Activated gamma-delta T cell (primary cell): ENCODE measurements at regions not wholly inside any gene's neighbourhood (a gene's known extent, or its start where the extent isn't known, plus 50 kb on each side); places are given as distances from the start of the nearest gene placed in this dataset.

Experiments used
- DNase-seq: peaks from one replicate; lab custom pipeline; 2025; lab: John Stamatoyannopoulos, UW

DNA sequence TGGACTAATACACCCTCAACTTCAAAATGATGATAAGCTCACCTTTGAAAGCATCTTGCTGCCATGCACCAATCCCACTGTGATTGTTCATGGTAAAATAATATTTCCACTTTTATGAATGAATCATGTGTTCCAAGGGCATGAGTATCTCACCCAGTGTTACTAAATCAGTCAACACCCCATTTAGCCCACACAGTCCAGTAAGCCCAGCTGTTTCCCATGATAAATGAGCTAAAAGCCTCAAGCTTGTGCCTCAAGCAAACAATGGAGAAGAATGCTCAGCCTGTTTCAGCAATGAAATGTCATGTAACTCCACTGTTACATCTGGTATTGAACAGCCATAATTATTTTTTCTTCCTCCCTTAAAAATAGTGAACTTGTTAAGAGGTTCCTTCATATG is 442.5 kb downstream of the XPNPEP1 start:
- no peak for DNase-seq

DNA sequence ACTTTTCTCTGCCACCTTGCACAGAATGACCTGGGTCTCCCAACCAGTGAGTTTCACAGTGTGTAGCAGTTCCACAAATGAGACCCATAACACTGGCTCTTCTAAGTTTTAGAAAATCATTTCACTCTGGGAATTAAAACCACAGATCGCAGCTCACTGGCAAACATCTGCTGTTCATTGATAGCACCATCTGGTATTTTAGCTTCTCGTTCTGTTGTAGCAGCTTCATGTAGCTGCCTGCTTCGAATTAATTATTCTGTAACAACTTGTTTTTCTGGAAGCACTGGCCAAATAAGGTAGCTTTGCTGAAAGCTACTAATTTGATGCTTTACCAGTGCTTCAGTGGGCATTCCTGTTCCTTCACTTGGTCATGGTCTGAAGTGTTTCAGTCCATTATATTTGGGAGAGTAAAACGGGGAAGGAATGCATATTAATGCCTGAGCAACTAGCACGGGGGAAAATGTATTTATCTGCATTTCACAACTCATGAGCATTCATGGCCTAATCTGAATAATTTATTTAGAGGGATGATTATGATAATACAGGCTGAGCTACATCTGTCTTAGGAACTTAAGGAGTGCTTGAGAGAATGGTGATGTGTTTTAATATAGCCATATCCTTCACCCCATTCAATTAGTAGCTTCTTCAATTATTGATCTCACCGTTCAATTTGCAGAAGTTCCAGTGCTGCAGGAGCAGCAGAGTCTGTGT is 447.4 kb downstream of the XPNPEP1 start:
- DNase-seq = no peak

- DNase-seq = no peak
These were observed 448.5 kb downstream of the XPNPEP1 start for GRCh38 chr10:109474812-109475211.

DNA sequence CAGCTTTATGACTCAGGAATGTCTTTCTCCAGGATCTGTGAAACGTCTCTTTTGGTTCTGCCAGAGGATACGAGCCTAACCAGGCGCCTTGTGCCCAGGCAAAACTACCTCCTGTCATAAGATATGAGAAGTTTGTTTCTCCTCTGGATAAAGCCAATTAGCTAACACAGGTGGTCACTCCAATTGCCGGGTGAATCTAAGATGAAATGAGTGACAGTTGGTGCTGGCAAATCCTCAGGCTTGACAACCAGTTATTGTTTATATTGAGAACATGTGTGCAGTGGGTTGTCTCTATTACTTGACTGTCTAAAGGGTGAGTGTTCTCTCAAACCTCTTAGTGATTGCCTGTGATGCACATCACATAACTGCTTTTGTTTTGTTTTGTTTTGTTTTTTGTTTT is 449.1 kb downstream of the XPNPEP1 start:
- DNase-seq = no peak

DNA sequence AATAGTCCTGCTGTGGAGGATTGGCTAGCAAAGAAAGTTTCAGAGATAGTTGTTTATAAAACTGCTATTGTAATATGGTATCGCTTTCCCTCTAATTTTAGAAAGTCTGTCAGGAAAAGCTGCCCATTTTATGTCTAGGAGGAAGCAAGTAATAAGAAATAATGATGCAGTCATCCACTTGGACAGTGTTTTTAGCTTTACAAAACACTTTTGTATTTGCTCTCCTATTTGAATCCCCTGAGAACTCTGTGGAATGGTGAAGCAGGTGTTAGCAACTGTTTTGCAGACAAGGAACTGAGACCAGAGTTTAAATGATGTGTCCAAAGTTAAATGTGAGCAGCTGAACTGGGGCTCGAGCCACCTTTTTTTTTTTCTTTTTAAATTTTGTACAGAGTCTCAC is 455.8 kb downstream of the XPNPEP1 start:
- no peak for DNase-seq

DNA sequence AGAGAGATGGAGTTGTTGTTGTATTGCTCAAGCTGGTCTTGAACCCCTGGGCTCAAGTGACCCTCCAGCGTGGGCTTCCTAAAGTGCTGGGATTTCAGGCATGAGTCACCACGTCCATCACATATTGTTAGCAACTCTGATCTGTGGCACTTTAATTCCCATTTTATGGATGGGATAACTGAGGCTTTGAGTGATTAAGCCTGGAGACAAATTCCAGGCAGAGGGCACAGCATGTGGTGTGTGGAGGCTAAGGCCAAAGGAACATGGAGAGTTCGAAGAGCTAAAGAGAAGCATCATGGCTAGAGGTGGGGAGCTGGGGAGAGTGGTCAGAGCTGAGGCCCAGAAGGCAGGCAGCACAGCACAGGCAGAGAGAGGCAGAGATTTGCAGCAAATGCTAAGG is 458.4 kb downstream of the XPNPEP1 start:
- DNase-seq = no peak

DNA sequence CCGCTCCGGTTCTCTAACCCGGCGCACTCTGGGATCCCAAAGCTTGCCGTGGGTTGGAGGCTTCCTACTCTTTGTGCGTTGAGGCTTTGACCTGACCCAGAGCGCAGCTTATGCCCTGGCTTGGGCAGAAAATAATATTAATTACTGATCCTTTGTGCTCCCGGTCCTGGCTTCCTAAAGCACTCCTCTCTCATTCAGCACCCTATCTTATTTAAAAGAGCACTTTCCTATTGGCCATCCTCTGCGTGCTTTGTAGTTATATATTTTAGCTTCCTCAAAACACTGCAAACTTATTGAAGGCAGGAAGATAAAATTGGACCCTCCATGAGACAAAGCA is 466.0 kb downstream of the XPNPEP1 start:
- DNase-seq = no peak

DNA sequence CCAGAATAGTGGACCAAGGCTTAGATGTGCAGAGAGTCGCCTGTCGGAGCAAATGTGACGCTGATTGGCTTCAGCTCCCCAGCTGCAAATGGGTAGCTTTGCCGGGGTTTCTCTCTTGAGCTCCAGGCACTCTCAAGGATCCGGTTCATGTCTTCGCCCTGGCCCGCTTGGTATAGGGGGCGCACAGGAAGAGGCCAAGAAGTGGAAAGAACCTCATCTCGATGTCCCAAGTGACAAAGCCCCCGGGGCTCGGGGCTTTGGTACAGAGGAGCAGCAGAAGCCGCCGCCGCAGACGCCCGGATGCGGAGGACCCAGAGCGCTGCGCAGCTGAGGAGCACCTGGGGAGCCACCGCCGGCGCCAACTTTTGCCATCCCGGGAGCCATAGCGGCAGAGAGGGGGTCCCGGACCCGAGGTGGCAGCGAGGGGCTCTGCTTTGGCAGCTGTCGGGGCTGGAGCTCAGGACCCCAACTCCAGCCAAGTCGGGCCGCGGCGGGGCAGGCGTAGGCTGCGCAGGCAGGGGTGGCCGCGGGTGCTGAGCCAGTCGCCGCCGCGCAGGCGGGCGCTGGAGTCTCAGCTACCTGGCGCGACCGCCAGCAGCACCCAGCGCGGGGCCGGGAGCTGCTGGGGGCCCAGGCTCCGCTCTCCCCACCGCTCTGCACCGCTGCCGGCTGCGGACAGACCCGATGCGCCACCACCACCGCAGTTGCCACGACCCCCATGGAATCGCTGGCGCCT is 466.6 kb downstream of the XPNPEP1 start:
- no peak for DNase-seq

GRCh38 chr10:109454691-109455090 is 468.6 kb downstream of the XPNPEP1 start:
- no peak for DNase-seq

GRCh38 chr10:109451879-109452278 is 471.4 kb downstream of the XPNPEP1 start:
- DNase-seq = no peak

GRCh38 chr10:109450702-109451101 is 472.6 kb downstream of the XPNPEP1 start:
- no peak for DNase-seq

DNA sequence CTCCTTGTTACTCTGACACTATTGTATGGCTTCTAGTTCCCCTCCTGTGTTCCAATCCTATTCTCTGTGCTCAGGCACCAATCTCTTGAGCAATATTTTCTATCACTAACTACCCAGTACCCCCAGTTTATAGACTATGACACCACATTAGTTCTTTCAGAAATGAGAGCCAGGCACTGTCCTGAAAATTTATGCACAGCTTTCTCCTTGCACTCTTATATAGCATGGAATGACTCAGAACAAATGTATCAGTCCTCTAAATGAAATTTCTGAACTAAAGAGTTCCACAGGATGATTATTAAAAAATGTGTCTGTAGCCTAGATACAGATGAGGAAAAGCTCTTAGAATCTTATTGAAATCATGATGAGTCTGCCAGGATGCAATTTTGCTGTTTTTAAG is 489.9 kb downstream of the XPNPEP1 start:
- no peak for DNase-seq

- DNase-seq = no peak
These were observed 491.0 kb downstream of the XPNPEP1 start for GRCh38 chr10:109432281-109432680.

DNA sequence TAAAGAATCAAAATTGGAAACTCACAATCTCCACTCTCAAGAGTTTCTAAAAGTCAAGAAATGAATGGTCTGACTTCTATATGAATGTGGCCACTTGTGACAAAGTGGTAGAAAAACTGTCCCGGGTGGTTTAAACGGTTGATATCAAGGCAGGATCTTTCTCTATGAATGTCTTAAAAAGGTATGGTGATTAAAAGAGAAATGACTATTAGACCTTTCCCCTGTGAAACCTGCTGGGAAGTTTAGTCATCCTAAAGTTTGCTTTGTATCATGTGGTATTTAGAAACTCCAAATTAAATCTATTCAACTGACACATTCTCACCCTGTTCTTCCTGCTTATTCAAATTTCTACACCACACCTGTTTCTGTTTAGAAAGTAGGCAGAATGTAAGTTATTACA is 492.5 kb downstream of the XPNPEP1 start:
- no peak for DNase-seq

- no peak for DNase-seq
These were observed 493.1 kb downstream of the XPNPEP1 start for GRCh38 chr10:109430043-109430760.

GRCh38 chr10:109428775-109429491 is 494.4 kb downstream of the XPNPEP1 start:
- no peak for DNase-seq

DNA sequence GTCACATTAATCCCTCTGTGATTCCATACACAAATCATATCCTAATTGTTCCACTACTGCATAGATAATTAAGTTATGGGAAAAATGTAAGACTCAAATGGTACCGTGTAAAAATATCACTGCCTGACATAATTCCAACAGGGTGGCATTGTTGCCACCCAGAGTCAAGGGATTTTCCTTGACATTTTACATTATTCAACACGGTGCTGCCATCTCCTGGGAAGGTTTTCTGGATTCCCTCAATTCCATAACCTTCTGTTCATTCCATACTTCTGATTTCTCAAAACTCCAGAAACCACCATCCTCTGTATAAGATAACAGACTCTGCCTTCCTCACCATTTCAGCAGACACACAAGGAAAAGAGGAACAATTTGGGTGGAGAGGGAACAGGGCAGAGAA is 495.9 kb downstream of the XPNPEP1 start:
- no peak for DNase-seq

DNA sequence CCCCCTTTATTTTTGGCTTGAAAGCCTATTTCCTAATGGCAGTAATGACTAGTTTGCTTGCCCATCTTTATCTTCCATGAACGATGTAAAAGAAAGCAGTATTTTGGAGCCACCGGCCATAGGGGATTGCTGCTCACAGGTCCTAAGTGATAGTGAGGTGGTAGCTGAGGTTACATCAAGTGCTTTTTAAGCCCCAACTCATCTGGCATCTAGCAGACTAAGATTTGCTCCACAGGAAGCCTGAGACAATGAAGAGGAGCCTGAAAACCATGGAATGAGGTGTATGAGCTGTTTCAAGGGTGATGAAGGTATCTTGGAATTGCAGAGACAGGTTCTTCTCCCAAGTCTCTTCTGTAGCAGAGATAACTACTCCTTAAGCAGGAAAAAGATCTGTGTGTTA is 496.3 kb downstream of the XPNPEP1 start:
- no peak for DNase-seq

DNA sequence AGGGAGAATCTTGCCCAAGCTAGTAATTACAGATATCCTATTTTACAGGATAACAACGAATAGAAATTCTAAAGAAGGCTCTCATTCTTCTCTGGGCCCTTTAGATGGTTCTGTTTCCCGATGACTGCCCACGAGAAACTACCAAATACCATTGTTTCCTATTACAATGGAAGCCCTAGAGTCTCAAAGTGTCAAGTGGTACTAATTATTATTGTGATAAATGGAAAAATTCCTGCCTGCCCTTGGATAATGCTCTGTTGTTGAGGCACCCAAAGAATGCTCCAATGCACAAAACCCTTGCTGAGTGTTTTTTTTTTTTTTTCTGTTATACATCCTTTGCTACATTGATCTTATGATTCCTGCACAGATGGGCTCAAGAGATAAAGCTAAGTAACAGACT is 504.5 kb downstream of the XPNPEP1 start:
- DNase-seq = no peak

- no peak for DNase-seq
These were observed 505.5 kb downstream of the XPNPEP1 start for GRCh38 chr10:109417803-109418202.

DNA sequence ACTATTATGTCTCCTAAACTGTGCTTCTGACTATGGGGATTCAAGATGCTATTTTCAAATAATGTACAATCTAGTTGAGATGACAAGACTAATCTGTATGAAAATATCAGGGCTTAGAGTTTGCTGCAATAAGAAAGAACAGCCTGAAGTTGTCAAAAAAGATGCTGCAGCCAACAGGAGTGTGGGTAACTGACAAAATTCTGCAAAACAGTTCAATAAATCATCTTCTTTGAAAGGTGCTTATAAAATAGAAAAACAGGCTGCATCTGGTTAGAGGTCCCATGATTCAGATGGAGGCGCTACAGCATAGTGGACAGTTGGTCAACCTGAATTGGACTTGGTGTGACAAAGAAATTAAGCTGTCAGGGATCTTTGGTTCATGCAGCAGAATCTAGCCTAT is 511.0 kb downstream of the XPNPEP1 start:
- no peak for DNase-seq

- no peak for DNase-seq
These were observed 511.4 kb downstream of the XPNPEP1 start for GRCh38 chr10:109411917-109412316.

- DNase-seq = no peak
These were observed 518.0 kb downstream of the XPNPEP1 start for GRCh38 chr10:109405338-109405737.
